Sigmoid colon (tissue), 6 donors: ENCODE measurements at regions not wholly inside any gene's neighbourhood (a gene's known extent, or its start where the extent isn't known, plus 50 kb on each side); places are given as distances from the start of the nearest gene placed in this dataset.
"Not testable (repeated sequence)": the region's sequence is repeated elsewhere in the genome, so short reads cannot be mapped to it uniquely, and the experiment has no call there.

Source experiments
- DNase-seq: peaks from one replicate; pipeline ENCODE4 v3.0.0-alpha.2; 2019
- H3K27ac ChIP-seq, 4 donors: fragments of 200-600 bp; sonication (generic); one replicate each; pipeline ENCODE4 v1.5.1; 2016 to 2019; ENCODE audit warnings: mild to moderate bottlenecking in 1 of 4
- H3K27me3 ChIP-seq, 3 donors: fragments of 200-600 bp; sonication (generic); one replicate each; pipeline ENCODE4 v1.5.1; 2019; ENCODE audit warnings: mild to moderate bottlenecking in 1 of 3
- H3K36me3 ChIP-seq, 4 donors: fragments of 200-600 bp; sonication (generic); one replicate each; pipeline ENCODE4 v1.5.1; 2016 to 2019
- H3K4me1 ChIP-seq, 4 donors: fragments of 200-600 bp; sonication (generic); one replicate each; pipeline ENCODE4 v1.5.1; 2017 to 2019
- H3K4me3 ChIP-seq, 4 donors: fragments of 200-600 bp; sonication (generic); one replicate each; pipeline ENCODE4 v1.5.1; 2017 to 2019; ENCODE audit warnings: mild to moderate bottlenecking in 2 of 4, moderate library complexity in 1 of 4
- H3K9me3 ChIP-seq, 4 donors: fragments of 200-600 bp in 3 of 4; sonication (generic) in 3 of 4; one replicate each; pipeline versions ENCODE4 v1.5.1 to v1.6.1; 2013 to 2019
- EP300 ChIP-seq, 4 donors: sonication (generic); formaldehyde crosslinking; IDR thresholded peaks; one replicate each; pipeline ENCODE4 v1.6.1; 2017; ENCODE audit warnings: antibody characterized with exemption in 4 of 4
- POLR2A ChIP-seq, 2 donors: fragments of 450-650 bp; IDR thresholded peaks; one replicate each; pipeline ENCODE4 v1.6.1; 2016; ENCODE audit warnings: antibody characterized with exemption in 2 of 2, mild to moderate bottlenecking in 2 of 2, moderate library complexity in 2 of 2
- POLR2AphosphoS5 ChIP-seq, 4 donors: sonication (generic); formaldehyde crosslinking; IDR thresholded peaks; one replicate each; pipeline ENCODE4 v1.6.1; 2017; ENCODE audit warnings: antibody characterized with exemption in 4 of 4
- WGBS, 2 donors: extraction: QIAGEN DNeasy Blood & Tissue Kit; methylation state at CpG; one replicate each; pipeline ENCODE4 v1.1.7; 2013; 5-methylcytosine and 5-hydroxymethylcytosine counted together
- intact Hi-C: fragments of 100-400 bp; cut with DNase I; formaldehyde crosslinking; loops from one replicate; pipeline ENCODE4 v1.15.1; 2023
- TF ChIP-seq, protein P1 (sequence below), 4 experiments: fragments of 450-650 bp in 3 of 4; fragments of 200-600 bp in 1 of 4; IDR thresholded peaks; one replicate each; pipeline ENCODE4 v1.5.1; 2016 to 2019; ENCODE audit warnings: antibody characterized with exemption in 4 of 4, mild to moderate bottlenecking in 3 of 4, moderate library complexity in 2 of 4
- donor health status: healthy with polysubstance abuse.
- donor health status: healthy.

DNA sequence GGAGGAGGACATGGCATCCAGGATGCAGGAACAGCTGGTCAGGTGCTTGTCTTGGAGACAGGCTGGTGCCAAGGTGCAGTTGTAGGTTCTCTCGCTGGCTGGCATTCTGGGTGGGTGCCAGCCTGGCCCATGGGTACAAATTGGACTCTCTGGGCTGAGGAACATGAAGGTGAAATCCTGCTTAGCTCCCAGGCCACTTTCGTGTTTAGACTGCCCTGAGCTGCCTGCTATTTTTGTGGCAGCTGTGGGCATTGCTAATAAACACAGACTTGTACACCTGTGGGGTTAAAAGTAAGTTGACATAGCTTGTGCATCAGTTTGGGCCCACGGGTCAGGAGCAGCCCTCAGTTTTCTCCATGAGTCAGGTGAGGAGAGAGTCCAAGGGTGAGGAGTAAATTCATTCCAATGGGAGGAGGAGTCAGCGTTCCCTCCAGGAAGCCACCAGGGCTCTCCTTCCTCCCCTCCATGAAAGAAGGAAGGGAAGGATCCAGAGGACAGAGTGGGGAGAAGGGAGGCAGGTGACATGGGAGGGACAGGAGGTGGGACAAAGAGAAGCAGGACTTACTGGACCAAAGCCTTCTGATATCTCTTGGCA lies 380.0 kb downstream of the GLRX3 start:
- H3K4me1 ChIP-seq, result no peaks in the 10 kb centered on the region
- no peaks in the 10 kb centered on the region for H3K36me3 ChIP-seq
- TF ChIP-seq POLR2AphosphoS5 (IDR thresholded peaks at IDR 0.05) (no peak), EP300 (IDR thresholded peaks at IDR 0.05) (no peak), POLR2A (IDR thresholded peaks at IDR 0.05) (no peak)
- TF ChIP-seq, protein P1, sequence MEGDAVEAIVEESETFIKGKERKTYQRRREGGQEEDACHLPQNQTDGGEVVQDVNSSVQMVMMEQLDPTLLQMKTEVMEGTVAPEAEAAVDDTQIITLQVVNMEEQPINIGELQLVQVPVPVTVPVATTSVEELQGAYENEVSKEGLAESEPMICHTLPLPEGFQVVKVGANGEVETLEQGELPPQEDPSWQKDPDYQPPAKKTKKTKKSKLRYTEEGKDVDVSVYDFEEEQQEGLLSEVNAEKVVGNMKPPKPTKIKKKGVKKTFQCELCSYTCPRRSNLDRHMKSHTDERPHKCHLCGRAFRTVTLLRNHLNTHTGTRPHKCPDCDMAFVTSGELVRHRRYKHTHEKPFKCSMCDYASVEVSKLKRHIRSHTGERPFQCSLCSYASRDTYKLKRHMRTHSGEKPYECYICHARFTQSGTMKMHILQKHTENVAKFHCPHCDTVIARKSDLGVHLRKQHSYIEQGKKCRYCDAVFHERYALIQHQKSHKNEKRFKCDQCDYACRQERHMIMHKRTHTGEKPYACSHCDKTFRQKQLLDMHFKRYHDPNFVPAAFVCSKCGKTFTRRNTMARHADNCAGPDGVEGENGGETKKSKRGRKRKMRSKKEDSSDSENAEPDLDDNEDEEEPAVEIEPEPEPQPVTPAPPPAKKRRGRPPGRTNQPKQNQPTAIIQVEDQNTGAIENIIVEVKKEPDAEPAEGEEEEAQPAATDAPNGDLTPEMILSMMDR (IDR thresholded peaks at IDR 0.05), result no peak
- no peak for DNase-seq
- intact Hi-C loops, result no loop called here
- H3K27ac ChIP-seq, result no peak overlapping the region
- H3K9me3 ChIP-seq, result no peaks in the 10 kb centered on the region
- H3K27me3 ChIP-seq, result no peaks in the 10 kb centered on the region
- WGBS, 2 donors, result 66 to 76% methylated on average over 4 of the region's 4 CpGs
- H3K4me3 ChIP-seq, result no peak overlapping the region

DNA sequence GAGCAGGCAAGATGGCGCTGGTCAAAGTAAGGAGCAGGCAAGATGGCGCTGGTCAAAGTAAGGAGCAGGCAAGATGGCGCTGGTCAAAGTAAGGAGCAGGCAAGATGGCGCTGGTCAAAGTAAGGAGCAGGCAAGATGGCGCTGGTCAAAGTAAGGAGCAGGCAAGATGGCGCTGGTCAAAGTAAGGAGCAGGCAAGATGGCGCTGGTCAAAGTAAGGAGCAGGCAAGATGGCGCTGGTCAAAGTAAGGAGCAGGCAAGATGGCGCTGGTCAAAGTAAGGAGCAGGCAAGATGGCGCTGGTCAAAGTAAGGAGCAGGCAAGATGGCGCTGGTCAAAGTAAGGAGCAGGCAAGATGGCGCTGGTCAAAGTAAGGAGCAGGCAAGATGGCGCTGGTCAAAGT lies 382.7 kb downstream of the GLRX3 start:
- 96% methylated on average over 5 of the region's 13 CpGs for WGBS, 2 donors
- H3K9me3 ChIP-seq, DNase-seq, H3K36me3 ChIP-seq, H3K4me1 ChIP-seq, H3K4me3 ChIP-seq, H3K27me3 ChIP-seq, intact Hi-C loops, H3K27ac ChIP-seq: not testable (repeated sequence)

DNA sequence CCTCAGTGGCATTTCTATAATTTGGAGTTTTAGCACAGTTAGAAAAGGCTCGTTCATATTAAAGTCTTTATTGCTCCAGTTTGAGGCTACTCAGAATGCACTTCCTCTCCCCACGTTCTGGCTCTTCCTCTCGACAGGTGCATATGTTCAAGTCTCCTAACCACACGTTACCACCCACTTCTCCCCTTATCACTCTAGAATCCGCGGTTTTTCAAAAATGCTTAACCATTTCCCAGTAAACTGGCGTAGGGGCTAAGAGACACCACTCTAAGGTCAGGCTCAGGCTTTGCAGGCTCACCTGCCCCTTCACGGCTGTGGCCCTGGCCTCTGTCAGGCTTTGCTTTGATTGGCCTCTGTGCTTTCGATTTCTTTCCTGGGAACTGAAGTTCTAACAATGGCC lies 383.6 kb downstream of the GLRX3 start:
- no peaks in the 10 kb centered on the region for H3K9me3 ChIP-seq
- no peaks in the 10 kb centered on the region for H3K27me3 ChIP-seq
- no peak overlapping the region for H3K4me3 ChIP-seq
- intact Hi-C loops, result no loop called here
- no peak for DNase-seq
- 85 to 88% methylated on average over 9 of the region's 9 CpGs for WGBS, 2 donors
- no peak overlapping the region for H3K27ac ChIP-seq
- TF ChIP-seq POLR2AphosphoS5 (IDR thresholded peaks at IDR 0.05) (no peak), EP300 (IDR thresholded peaks at IDR 0.05) (no peak), POLR2A (IDR thresholded peaks at IDR 0.05) (no peak)
- TF ChIP-seq, protein P1 (IDR thresholded peaks at IDR 0.05), result no peak
- no peaks in the 10 kb centered on the region for H3K36me3 ChIP-seq
- H3K4me1 ChIP-seq, result no peaks in the 10 kb centered on the region

DNA sequence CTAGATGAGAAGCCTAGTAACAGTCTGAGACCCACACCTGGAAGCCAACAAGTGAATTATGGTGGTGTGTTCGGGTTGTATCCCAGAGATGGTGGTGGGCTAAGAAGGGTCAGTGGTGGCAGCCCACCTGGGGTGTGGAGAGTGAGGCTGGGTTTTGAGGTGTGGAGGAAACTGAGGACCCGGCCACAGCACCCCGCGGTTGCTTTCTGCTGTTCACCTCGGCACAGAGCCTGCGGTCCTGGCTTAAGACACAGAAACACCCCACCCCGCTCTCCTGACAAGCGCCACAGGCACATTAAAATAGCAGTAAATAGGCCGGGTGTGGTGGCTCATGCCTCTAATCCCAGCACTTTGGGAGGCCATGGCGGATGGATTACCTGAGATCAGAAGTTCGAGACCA lies 395.1 kb downstream of the GLRX3 start:
- Histone ChIP-seq H3K4me3 (no peak overlapping the region), H3K4me1 (no peaks in the 10 kb centered on the region), H3K36me3 (no peaks in the 10 kb centered on the region), H3K9me3 (no peaks in the 10 kb centered on the region), H3K27ac (no peak overlapping the region), H3K27me3 (no peaks in the 10 kb centered on the region)
- no peak for DNase-seq
- intact Hi-C loops, result no loop called here
- WGBS, 2 donors, result 88% methylated on average over 11 of the region's 11 CpGs
- TF ChIP-seq POLR2A (IDR thresholded peaks at IDR 0.05) (no peak), POLR2AphosphoS5 (IDR thresholded peaks at IDR 0.05) (no peak), EP300 (IDR thresholded peaks at IDR 0.05) (no peak)
- TF ChIP-seq, protein P1 (IDR thresholded peaks at IDR 0.05), result no peak

DNA sequence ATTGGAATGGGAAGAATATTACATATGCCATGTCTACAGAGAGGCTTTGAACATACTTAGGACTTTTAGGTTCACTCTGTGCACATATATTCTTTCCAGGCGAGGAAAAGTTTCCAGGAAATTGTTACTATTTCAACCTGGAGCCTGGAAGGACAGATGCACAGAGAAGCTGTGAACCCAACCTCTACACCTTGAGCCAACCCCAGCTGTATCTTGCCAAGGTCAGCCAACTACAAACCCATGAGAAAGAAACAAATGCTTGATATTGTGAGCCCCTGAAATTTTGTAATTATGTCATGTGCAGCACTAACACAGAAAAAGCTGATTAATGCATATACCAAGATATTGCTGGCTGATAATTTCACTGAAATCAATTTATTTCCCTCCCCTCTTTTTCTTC lies 404.9 kb downstream of the GLRX3 start:
- DNase-seq, result no peak
- Histone ChIP-seq H3K4me3 (no peak overlapping the region), H3K27ac (no peak overlapping the region), H3K36me3 (no peaks in the 10 kb centered on the region), H3K4me1 (no peaks in the 10 kb centered on the region), H3K27me3 (peaks cover 0 to 19% (median 0%) of the 10 kb centered on the region in 3 donors), H3K9me3 (no peaks in the 10 kb centered on the region)
- intact Hi-C loops, result no loop called here
- TF ChIP-seq POLR2A (IDR thresholded peaks at IDR 0.05) (no peak), EP300 (IDR thresholded peaks at IDR 0.05) (no peak), POLR2AphosphoS5 (IDR thresholded peaks at IDR 0.05) (no peak)
- TF ChIP-seq, protein P1 (IDR thresholded peaks at IDR 0.05), result no peak
- 65 to 82% methylated on average over 1 of the region's 1 CpG for WGBS, 2 donors
